ENCODE measurements at regions not wholly inside any gene's neighbourhood (a gene's known extent, or its start where the extent isn't known, plus 50 kb on each side); places are given as distances from the start of the nearest gene placed in this dataset.

DNA sequence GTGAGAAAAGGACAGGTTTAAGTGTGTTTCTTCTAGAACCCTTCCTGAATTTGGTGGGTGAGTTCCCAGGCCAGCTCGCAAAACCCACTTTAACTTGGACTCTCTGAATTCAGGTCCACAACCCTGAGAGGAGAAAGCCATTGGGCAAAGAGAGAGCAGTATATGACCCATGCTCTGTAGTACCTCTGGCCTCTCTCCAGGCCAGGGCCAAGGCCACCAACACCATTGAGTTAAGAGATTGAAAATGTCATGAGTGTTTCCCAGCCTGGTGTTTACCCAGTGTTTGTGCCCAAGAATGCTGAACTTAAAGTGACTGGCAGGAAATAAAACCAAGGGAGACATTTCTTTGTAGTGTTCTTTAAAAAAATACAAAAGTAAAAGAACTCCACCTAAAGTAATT lies 410.4 kb upstream of the CDH5 start:
- TF ChIP-seq TEAD2 (CRISPR knock-in tag; IDR thresholded peaks at IDR 0.05): no peak
- TF ChIP-seq RFX5 (IDR thresholded peaks at IDR 0.05; ENCODE audit: low read depth, low read length): no peak
- TF ChIP-seq, protein P1, sequence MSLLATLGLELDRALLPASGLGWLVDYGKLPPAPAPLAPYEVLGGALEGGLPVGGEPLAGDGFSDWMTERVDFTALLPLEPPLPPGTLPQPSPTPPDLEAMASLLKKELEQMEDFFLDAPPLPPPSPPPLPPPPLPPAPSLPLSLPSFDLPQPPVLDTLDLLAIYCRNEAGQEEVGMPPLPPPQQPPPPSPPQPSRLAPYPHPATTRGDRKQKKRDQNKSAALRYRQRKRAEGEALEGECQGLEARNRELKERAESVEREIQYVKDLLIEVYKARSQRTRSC (CRISPR knock-in tag; IDR thresholded peaks at IDR 0.05; ENCODE audit: low read depth): no peak
- no peak for TF ChIP-seq NR2C2 (CRISPR knock-in tag; IDR thresholded peaks at IDR 0.05; ENCODE audit: borderline replicate concordance)
- TF ChIP-seq ZNF589 (CRISPR knock-in tag; conservative IDR thresholded peaks at IDR 0.05): no peak
- TF ChIP-seq, protein P2, sequence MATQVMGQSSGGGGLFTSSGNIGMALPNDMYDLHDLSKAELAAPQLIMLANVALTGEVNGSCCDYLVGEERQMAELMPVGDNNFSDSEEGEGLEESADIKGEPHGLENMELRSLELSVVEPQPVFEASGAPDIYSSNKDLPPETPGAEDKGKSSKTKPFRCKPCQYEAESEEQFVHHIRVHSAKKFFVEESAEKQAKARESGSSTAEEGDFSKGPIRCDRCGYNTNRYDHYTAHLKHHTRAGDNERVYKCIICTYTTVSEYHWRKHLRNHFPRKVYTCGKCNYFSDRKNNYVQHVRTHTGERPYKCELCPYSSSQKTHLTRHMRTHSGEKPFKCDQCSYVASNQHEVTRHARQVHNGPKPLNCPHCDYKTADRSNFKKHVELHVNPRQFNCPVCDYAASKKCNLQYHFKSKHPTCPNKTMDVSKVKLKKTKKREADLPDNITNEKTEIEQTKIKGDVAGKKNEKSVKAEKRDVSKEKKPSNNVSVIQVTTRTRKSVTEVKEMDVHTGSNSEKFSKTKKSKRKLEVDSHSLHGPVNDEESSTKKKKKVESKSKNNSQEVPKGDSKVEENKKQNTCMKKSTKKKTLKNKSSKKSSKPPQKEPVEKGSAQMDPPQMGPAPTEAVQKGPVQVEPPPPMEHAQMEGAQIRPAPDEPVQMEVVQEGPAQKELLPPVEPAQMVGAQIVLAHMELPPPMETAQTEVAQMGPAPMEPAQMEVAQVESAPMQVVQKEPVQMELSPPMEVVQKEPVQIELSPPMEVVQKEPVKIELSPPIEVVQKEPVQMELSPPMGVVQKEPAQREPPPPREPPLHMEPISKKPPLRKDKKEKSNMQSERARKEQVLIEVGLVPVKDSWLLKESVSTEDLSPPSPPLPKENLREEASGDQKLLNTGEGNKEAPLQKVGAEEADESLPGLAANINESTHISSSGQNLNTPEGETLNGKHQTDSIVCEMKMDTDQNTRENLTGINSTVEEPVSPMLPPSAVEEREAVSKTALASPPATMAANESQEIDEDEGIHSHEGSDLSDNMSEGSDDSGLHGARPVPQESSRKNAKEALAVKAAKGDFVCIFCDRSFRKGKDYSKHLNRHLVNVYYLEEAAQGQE (IDR thresholded peaks at IDR 0.05; ENCODE audit: borderline replicate concordance in 1 of 2, low read depth in 1 of 2, low read length in 2 of 2): no peak
- no peak for TF ChIP-seq NFYC (CRISPR knock-in tag; IDR thresholded peaks at IDR 0.05)
- TF ChIP-seq ELF4 (CRISPR knock-in tag; IDR thresholded peaks at IDR 0.05; ENCODE audit: borderline replicate concordance): no peak
- TF ChIP-seq, protein P3, sequence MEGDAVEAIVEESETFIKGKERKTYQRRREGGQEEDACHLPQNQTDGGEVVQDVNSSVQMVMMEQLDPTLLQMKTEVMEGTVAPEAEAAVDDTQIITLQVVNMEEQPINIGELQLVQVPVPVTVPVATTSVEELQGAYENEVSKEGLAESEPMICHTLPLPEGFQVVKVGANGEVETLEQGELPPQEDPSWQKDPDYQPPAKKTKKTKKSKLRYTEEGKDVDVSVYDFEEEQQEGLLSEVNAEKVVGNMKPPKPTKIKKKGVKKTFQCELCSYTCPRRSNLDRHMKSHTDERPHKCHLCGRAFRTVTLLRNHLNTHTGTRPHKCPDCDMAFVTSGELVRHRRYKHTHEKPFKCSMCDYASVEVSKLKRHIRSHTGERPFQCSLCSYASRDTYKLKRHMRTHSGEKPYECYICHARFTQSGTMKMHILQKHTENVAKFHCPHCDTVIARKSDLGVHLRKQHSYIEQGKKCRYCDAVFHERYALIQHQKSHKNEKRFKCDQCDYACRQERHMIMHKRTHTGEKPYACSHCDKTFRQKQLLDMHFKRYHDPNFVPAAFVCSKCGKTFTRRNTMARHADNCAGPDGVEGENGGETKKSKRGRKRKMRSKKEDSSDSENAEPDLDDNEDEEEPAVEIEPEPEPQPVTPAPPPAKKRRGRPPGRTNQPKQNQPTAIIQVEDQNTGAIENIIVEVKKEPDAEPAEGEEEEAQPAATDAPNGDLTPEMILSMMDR (CRISPR knock-in tag; IDR thresholded peaks at IDR 0.05): no peak
